ENCODE measurements at regions not wholly inside any gene's neighbourhood (a gene's known extent, or its start where the extent isn't known, plus 50 kb on each side); places are given as distances from the start of the nearest gene placed in this dataset.
"Not testable (repeated sequence)": the region's sequence is repeated elsewhere in the genome, so short reads cannot be mapped to it uniquely, and the experiment has no call there.

- H4K8ac ChIP-seq (ENCODE audit: extremely low read depth, insufficient read depth, low read length); H3K4me3 ChIP-seq (ENCODE audit: extremely low read depth in 1 of 4, insufficient read depth in 2 of 4, low read depth in 3 of 4, low read length in 4 of 4); H4K20me1 ChIP-seq (replicated peaks in 1 of 2; ENCODE audit: control insufficient read depth in 1 of 2, insufficient read depth in 2 of 2, low read length in 2 of 2); H3K23ac ChIP-seq (ENCODE audit: insufficient read length); DNase-seq (ENCODE audit: low read depth in 1 of 2, low spot score in 2 of 2); H3K4me2 ChIP-seq (ENCODE audit: insufficient read depth in 1 of 2, low read depth in 2 of 2, low read length in 2 of 2); H3K14ac ChIP-seq (ENCODE audit: insufficient read length); H3K9ac ChIP-seq (replicated peaks in 1 of 4; ENCODE audit: extremely low read depth in 1 of 4, low read depth in 3 of 4, low read length in 3 of 4); H2BK15ac ChIP-seq (ENCODE audit: low read length); H2BK12ac ChIP-seq (ENCODE audit: low read depth, low read length); POLR2A ChIA-PET (ENCODE audit: partially characterized antibody); H3K9me3 ChIP-seq (ENCODE audit: insufficient read depth in 2 of 2, low read depth in 1 of 2, low read length in 1 of 2); H3K79me1 ChIP-seq (ENCODE audit: low read depth, low read length); H3K23me2 ChIP-seq (ENCODE audit: low read depth, low read length); FAIRE-seq; H3K56ac ChIP-seq (replicated peaks; ENCODE audit: insufficient read length, low read depth, low read length); H4K5ac ChIP-seq (ENCODE audit: insufficient read length, low read depth, low read length); CTCF ChIA-PET (ENCODE audit: partially characterized antibody); H3K27me3 ChIP-seq (replicated peaks in 1 of 4; ENCODE audit: control insufficient read depth in 3 of 4, extremely low read depth in 1 of 4, insufficient read depth in 3 of 4, low read length in 3 of 4); H3K27ac ChIP-seq (ENCODE audit: low read depth, low read length); H3K36me3 ChIP-seq (ENCODE audit: control insufficient read depth in 2 of 4, insufficient read depth in 4 of 4, low read length in 3 of 4); H2AFZ ChIP-seq (ENCODE audit: low read length); H3K79me2 ChIP-seq (ENCODE audit: control insufficient read depth in 1 of 2, insufficient read depth in 2 of 2, low read length in 2 of 2); H3K18ac ChIP-seq (ENCODE audit: extremely low read depth, low read length): not testable (repeated sequence)
- H2BK20ac ChIP-seq (ENCODE audit: low read length), result peak overlapping the region; percentile 5; the same call in 1 of the 2 replicates
- H2AK5ac ChIP-seq (ENCODE audit: low read depth, low read length), result 0 out of 2 replicates have a peak overlapping the region, but pooled peaks have one; percentile 14
- H2BK5ac ChIP-seq (ENCODE audit: low read depth, low read length), result peak overlapping the region; percentile 36; the same call in 1 of the 2 replicates
- H2BK120ac ChIP-seq (replicated peaks; ENCODE audit: low read depth, low read length), result peak overlapping the region; percentile 79
- H3K4ac ChIP-seq (replicated peaks; ENCODE audit: insufficient read length, low read depth, low read length), result peak overlapping the region; percentile 37
- H4K91ac ChIP-seq (replicated peaks; ENCODE audit: insufficient read length, low read length), result peak overlapping the region; percentile 77
- 96% methylated on average over 6 of the region's 6 CpGs; no CpG with 5 or more reads in 1 of the 2 experiments for WGBS, 2 experiments (ENCODE audit: extremely low coverage in 1 of 2, insufficient coverage in 1 of 2, insufficient read length in 1 of 2, insufficient replicate concordance in 2 of 2, low coverage in 1 of 2, low lambda C conversion rate in 2 of 2, missing lambda C conversion rate in 1 of 2)
- peaks cover 7 to 27% (median 19%) of the 10 kb centered on the region in 4 experiments for H3K4me1 ChIP-seq (replicated peaks in 1 of 4; ENCODE audit: control insufficient read depth in 3 of 4, insufficient read depth in 4 of 4, low read length in 3 of 4)
These were observed 226.4 kb downstream of the TM9SF2 start for GRCh38 chr13:99727651-99728050.

All from H1 (cell line).